Stimulated activated CD4-positive, alpha-beta T cell treated with anti-CD3 and anti-CD28 coated beads, Interleukin-15, amount 100 ng/mL, for 24 hours (primary cell): ENCODE measurements at regions not wholly inside any gene's neighbourhood (a gene's known extent, or its start where the extent isn't known, plus 50 kb on each side); places are given as distances from the start of the nearest gene placed in this dataset.

Experiments
- DNase-seq: peaks from one replicate; pipeline ENCODE4 v3.0.0-alpha.2; 2020

GRCh38 chr5:124581738-124582560, 164.5 kb downstream of the ZNF608 start:
- DNase-seq, result no peak

GRCh38 chr5:124580925-124581737, 165.3 kb downstream of the ZNF608 start:
- no peak for DNase-seq

- DNase-seq, result no peak
Measured at GRCh38 chr5:124580512-124580911, 165.9 kb downstream of the ZNF608 start.

- DNase-seq, result no peak
Measured at GRCh38 chr5:124576848-124577409, 169.5 kb downstream of the ZNF608 start.

GRCh38 chr5:124575725-124576124, 170.7 kb downstream of the ZNF608 start:
- DNase-seq, result no peak

- DNase-seq, result no peak
Measured at GRCh38 chr5:124574521-124575436, 171.7 kb downstream of the ZNF608 start.

GRCh38 chr5:124572971-124573370, 173.5 kb downstream of the ZNF608 start:
- no peak for DNase-seq

- no peak for DNase-seq
Measured at GRCh38 chr5:124570285-124571035, 176.0 kb downstream of the ZNF608 start.

- no peak for DNase-seq
Measured at GRCh38 chr5:124566875-124567450, 179.5 kb downstream of the ZNF608 start.

- DNase-seq, result no peak
Measured at GRCh38 chr5:124561451-124561850, 185.0 kb downstream of the ZNF608 start.

GRCh38 chr5:124560370-124560769, 186.1 kb downstream of the ZNF608 start:
- DNase-seq, result no peak

GRCh38 chr5:124557761-124558160, 188.7 kb downstream of the ZNF608 start:
- no peak for DNase-seq

GRCh38 chr5:124554746-124555578, 191.5 kb downstream of the ZNF608 start:
- no peak for DNase-seq

- DNase-seq, result no peak
Measured at GRCh38 chr5:124553911-124554310, 192.5 kb downstream of the ZNF608 start.

GRCh38 chr5:124552526-124552925, 193.9 kb downstream of the ZNF608 start:
- no peak for DNase-seq

- DNase-seq, result no peak
Measured at GRCh38 chr5:124551939-124552279, 194.5 kb downstream of the ZNF608 start.

- no peak for DNase-seq
Measured at GRCh38 chr5:124550731-124551130, 195.7 kb downstream of the ZNF608 start.

- DNase-seq, result no peak
Measured at GRCh38 chr5:124549891-124550436, 196.5 kb downstream of the ZNF608 start.

- no peak for DNase-seq
Measured at GRCh38 chr5:124546643-124547042, 199.8 kb downstream of the ZNF608 start.

- no peak for DNase-seq
Measured at GRCh38 chr5:124544366-124545055, 201.9 kb downstream of the ZNF608 start.
